ENCODE measurements at regions not wholly inside any gene's neighbourhood (a gene's known extent, or its start where the extent isn't known, plus 50 kb on each side); places are given as distances from the start of the nearest gene placed in this dataset.
"Not testable (repeated sequence)": the region's sequence is repeated elsewhere in the genome, so short reads cannot be mapped to it uniquely, and the experiment has no call there.

GRCh38 chr12:47343684-47344567, 264.2 kb upstream of the AMIGO2 start:
- DNase-seq, result no peak

GRCh38 chr12:47340411-47341015, 260.8 kb upstream of the AMIGO2 start:
- DNase-seq, result no peak

- DNase-seq, result no peak
These were observed 257.8 kb upstream of the AMIGO2 start for GRCh38 chr12:47337581-47337980.

- not testable (repeated sequence) for DNase-seq
These were observed 253.6 kb upstream of the AMIGO2 start for GRCh38 chr12:47333271-47333858.

- no peak for DNase-seq
These were observed 249.2 kb upstream of the AMIGO2 start for GRCh38 chr12:47328831-47329545.

- no peak for DNase-seq
These were observed 246.4 kb upstream of the AMIGO2 start for GRCh38 chr12:47326190-47326589.

- no peak for DNase-seq
These were observed 244.0 kb upstream of the AMIGO2 start for GRCh38 chr12:47323802-47324201.

GRCh38 chr12:47321436-47321835, 241.7 kb upstream of the AMIGO2 start:
- DNase-seq, result no peak

GRCh38 chr12:47319746-47320145, 240.0 kb upstream of the AMIGO2 start:
- DNase-seq, result no peak

- no peak for DNase-seq
These were observed 239.2 kb upstream of the AMIGO2 start for GRCh38 chr12:47318963-47319362.

GRCh38 chr12:47317175-47317915, 237.6 kb upstream of the AMIGO2 start:
- DNase-seq, result no peak

- no peak for DNase-seq
These were observed 236.9 kb upstream of the AMIGO2 start for GRCh38 chr12:47316609-47317049.

GRCh38 chr12:47314996-47315395, 235.2 kb upstream of the AMIGO2 start:
- no peak for DNase-seq

- DNase-seq, result no peak
These were observed 233.2 kb upstream of the AMIGO2 start for GRCh38 chr12:47312808-47313426.

GRCh38 chr12:47312147-47312546, 232.4 kb upstream of the AMIGO2 start:
- no peak for DNase-seq

- no peak for DNase-seq
These were observed 231.8 kb upstream of the AMIGO2 start for GRCh38 chr12:47311568-47311967.

GRCh38 chr12:47311010-47311409, 231.3 kb upstream of the AMIGO2 start:
- no peak for DNase-seq

GRCh38 chr12:47308672-47309071, 228.9 kb upstream of the AMIGO2 start:
- DNase-seq, result no peak

- DNase-seq, result peak; percentile 17
These were observed 228.1 kb upstream of the AMIGO2 start for GRCh38 chr12:47307680-47308399.

GRCh38 chr12:47306773-47307679, 227.3 kb upstream of the AMIGO2 start:
- not testable (repeated sequence) for DNase-seq

All from retina (tissue), 1 donor.